ENCODE measurements at regions not wholly inside any gene's neighbourhood (a gene's known extent, or its start where the extent isn't known, plus 50 kb on each side); places are given as distances from the start of the nearest gene placed in this dataset.
"Not testable (repeated sequence)": the region's sequence is repeated elsewhere in the genome, so short reads cannot be mapped to it uniquely, and the experiment has no call there.

DNA sequence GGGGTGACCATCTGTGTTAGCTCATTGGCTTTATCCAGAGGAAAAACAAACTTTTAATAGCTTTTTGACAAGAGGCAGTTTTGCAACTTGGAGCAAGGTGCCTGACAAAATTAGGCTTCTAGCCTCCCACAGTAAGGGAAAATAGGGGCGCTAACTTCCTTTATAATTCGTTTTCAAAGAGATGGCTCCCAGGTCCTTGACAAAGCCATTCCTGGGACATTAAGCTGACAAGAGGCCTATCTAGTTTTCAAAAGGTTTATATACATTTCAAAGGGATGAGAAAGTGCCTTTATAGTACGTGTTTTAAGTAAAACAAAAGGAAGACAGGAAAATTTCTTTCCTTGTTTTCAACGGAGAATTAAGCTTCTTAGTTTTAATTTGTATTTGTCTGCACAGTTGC, 159.4 kb upstream of the GCFC2 start:
- DNase-seq, result no peak

DNA sequence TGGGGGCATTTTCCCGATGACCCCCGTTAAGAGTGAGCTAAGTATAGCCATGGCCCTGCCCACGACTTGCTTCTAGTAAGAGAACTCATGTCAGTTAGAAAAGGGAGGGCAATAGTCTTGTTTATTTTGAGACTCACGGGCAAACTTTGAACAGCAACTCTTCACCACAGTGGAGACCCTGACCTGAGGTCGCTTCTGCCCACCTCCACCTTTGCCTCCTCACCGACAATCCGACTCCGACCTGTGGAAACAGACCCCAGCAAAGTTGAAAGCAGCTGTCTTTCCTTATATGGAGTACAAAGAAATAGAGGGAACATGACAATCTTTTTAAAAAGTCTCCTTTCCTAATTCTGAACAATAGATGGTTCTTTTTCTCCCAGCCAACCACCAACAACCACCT, 155.0 kb upstream of the GCFC2 start:
- no peak for DNase-seq

DNA sequence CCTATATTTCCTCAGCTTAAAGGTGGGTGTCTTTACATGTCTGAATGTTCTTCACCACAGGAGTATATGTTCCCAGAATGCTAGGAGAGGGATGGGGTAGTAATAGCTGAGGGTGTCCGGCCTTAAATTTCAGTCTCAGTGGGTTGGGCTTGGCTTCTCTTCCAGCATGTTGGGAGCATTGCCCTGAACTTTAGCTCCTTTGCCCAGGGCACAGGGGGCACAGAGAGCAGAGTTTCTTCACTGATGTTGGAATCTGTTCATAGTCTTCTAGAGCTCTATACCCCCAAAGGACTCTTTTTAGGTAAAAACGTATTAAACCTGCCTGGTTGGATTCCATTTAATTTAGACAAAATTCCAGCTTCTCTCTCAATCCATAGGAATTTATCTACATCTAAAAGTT, 154.4 kb upstream of the GCFC2 start:
- no peak for DNase-seq

DNA sequence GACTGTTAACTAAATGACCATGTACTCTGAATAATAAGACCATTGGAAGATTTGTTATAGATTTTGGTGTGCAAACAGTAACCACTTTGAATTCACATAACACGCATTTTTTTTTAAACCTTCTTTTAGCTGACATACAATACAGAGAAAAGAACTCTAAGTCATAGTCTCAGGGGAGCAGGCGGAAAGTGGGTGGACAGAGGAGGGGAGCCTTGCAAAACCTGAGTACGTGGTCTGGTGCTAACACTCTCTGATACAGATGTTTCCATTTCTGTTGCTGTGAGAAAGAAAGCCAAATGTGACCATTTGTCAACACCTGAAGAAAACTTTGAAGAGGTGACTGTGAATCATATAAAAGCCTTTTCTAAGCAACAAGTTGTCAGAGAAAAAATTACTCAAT, 151.8 kb upstream of the GCFC2 start:
- no peak for DNase-seq

GRCh38 chr2:75853436-75853835, 142.7 kb upstream of the GCFC2 start:
- no peak for DNase-seq

- DNase-seq, result no peak
These were observed 141.9 kb upstream of the GCFC2 start for GRCh38 chr2:75852639-75853038.

DNA sequence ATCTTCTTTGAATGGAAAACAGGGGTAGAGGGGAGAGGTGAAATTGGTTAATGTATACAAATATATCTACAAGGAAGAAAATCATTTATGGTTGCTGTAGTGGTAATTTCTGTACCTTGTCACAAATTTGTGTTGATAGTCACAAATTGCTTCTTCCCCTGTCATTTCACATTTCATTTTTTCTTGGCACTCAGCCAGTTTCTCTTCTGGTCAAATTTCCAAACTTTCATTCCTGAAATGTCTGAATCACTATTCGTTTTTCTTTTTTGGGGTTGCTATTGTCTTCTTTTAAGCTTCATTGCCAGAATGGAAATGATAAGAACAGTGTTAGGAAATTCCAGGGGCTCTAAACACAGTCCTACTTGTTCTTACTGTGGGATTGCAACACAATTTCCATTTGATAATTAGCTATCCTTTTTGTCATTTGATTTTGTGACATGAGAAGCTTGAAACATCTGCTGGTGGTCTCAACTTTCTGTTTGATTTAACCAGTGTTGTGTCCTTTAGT, 136.0 kb upstream of the GCFC2 start:
- DNase-seq, result no peak

DNA sequence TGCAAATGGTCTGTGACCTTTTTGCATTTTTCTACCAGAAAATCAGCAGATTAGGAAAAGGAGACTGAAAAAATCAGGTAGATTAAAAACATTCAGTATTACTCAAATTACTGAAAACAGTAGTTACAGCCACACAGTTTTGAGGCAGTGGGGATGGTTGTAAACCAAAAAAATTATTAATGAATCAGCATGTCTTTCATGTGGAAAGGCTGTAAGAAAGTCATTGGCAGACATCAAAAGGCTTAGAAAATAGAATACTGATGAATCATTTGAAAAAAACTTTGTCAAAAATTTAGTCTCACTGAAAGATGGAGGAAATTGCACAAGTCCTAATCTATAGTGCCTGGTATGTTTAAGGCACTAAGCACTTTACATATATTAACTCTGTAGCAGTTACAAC, 133.9 kb upstream of the GCFC2 start:
- no peak for DNase-seq

DNA sequence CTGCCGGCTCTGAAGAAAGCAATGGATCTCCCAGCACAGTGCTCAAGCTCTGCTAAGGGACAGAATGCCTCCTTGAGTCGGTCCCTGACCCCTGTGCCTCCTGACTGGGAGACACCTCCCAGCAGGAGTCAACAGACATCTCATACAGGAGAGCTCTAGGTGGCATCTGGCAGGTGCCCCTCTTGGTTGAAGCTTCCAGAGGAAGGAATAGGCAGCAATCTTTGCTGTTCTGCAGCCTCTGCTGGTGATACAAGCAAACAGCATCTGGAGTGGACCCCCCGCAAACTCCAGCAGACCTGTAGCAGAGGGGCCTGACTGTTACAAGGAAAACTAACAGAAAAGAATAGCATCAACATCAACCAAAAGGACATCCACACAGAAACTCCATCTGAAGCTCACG, 123.9 kb upstream of the GCFC2 start:
- DNase-seq, result not testable (repeated sequence)

GRCh38 chr2:75833386-75833785, 122.7 kb upstream of the GCFC2 start:
- DNase-seq, result no peak

- DNase-seq, result no peak
These were observed 118.1 kb upstream of the GCFC2 start for GRCh38 chr2:75828826-75829225.

DNA sequence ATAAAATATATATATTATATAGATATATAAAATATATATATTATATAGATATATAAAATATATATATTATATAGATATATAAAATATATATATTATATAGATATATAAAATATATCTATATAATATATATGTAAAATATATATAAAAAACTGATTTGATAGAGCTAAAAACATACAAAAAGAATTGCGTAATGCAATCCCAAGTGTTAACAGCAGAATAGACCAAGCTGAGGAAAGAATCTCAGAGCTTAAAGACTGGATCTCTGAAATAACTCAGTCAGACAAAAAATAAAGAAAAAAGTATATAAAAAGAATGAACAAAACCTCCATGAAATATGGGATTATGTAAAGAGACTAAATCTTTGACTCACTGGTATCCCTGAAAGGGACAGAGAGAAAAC, 112.8 kb upstream of the GCFC2 start:
- not testable (repeated sequence) for DNase-seq

DNA sequence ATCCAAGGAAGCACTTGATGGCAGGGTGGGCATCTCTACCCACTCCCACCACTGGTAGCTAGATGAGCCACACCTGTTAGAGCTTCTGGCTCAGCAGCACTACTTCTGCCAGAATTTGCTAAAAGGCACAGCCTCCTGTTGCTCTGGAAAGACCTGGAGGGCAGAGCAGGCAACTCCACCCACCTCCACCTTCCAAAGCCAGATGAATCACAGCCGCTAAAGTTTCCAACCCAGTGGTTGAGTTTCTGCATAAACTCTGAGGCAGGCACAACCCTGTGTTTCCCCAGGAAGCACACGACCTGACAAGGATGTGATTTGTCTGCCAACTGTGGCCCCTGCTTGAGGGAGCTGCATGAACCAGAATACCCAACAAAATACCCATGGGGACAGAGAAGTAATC, 111.6 kb upstream of the GCFC2 start:
- no peak for DNase-seq

GRCh38 chr2:75820693-75821092, 110.0 kb upstream of the GCFC2 start:
- no peak for DNase-seq

GRCh38 chr2:75810611-75811330, 100.1 kb upstream of the GCFC2 start:
- no peak for DNase-seq

GRCh38 chr2:75808793-75809535, 98.2 kb upstream of the GCFC2 start:
- DNase-seq, result no peak

- no peak for DNase-seq
These were observed 97.3 kb upstream of the GCFC2 start for GRCh38 chr2:75807992-75808391.

- no peak for DNase-seq
These were observed 90.7 kb upstream of the GCFC2 start for GRCh38 chr2:75801234-75801982.

- DNase-seq, result no peak
These were observed 89.7 kb upstream of the GCFC2 start for GRCh38 chr2:75800456-75800855.

- DNase-seq, result no peak
These were observed 89.1 kb upstream of the GCFC2 start for GRCh38 chr2:75799859-75800258.

DNA sequence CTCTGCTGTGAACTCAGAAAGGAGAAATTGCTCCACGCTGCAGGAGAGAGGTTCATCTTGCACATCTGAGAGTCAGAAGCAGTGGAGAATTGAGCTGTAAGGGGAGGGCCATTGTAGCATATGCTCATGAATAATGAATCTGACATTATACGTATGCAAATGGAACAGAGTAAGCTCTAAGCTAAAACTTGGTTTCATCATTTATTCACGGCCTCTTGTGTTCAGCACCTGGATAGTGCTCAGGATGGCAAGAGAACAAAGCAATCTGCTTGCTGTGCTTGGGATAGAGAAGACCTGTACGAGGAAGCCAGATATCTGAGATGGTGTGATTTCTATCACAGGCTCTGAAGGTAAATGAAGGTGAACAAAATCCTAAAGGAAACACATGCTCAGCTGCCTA, 87.9 kb upstream of the GCFC2 start:
- no peak for DNase-seq

GRCh38 chr2:75792996-75793395, 82.3 kb upstream of the GCFC2 start:
- no peak for DNase-seq

DNA sequence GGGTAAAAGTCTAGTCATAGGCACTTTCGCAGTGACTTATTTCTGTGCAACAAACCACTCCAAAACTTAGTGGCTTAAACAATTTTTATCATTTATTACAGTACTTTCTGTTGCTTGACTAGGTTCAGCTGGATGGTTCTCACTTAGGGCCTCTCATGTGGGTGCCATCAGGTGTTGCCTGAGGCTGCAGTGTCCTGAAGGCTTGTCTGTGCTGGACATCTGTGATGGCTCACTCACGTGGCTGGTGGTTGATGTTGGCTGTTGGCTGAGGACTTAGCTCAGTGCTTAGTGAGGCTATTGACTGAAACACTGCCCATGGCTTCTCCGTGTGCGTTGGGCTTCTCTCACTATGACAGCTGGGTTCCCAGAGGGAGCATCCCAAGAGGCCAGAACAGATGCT, 81.4 kb upstream of the GCFC2 start:
- DNase-seq, result no peak

Measured in activated CD4-positive, CD25-positive, alpha-beta regulatory T cell (primary cell).